ENCODE measurements at regions not wholly inside any gene's neighbourhood (a gene's known extent, or its start where the extent isn't known, plus 50 kb on each side); places are given as distances from the start of the nearest gene placed in this dataset.

GRCh38 chr10:75294518-75294865 lies 58.7 kb upstream of the COMTD1 start:
- peaks cover under 1% of the 10 kb centered on the region for H3K36me3 Mint-ChIP-seq
- TF ChIP-seq CTCF (IDR thresholded peaks at IDR 0.05; ENCODE audit: unreplicated experiment): no peak
- peak overlapping the region; percentile 75 for H3K27ac Mint-ChIP-seq
- peaks cover 21% of the 10 kb centered on the region for H3K27me3 Mint-ChIP-seq (ENCODE audit: low read depth)
- peaks cover 13% of the 10 kb centered on the region for H3K4me1 Mint-ChIP-seq
- H3K4me3 Mint-ChIP-seq: peak overlapping the region; percentile 55
- peaks cover 9% of the 10 kb centered on the region for H3K9me3 Mint-ChIP-seq
- peak in 1 of 2 experiments; percentile 64 for DNase-seq (ENCODE audit: low spot score in 2 of 2, unreplicated experiment in 2 of 2)

GRCh38 chr10:75294031-75294437 lies 58.3 kb upstream of the COMTD1 start:
- DNase-seq (ENCODE audit: low spot score in 2 of 2, unreplicated experiment in 2 of 2): no peak
- Mint-ChIP-seq H3K9me3 (peaks cover 9% of the 10 kb centered on the region), H3K36me3 (no peaks in the 10 kb centered on the region), H3K4me3 (peak overlapping the region; percentile 55), H3K27ac (peak overlapping the region; percentile 75), H3K27me3 (ENCODE audit: low read depth) (peaks cover 21% of the 10 kb centered on the region), H3K4me1 (peaks cover 13% of the 10 kb centered on the region)
- no peak for TF ChIP-seq CTCF (IDR thresholded peaks at IDR 0.05; ENCODE audit: unreplicated experiment)

GRCh38 chr10:75293446-75293820 lies 57.7 kb upstream of the COMTD1 start:
- DNase-seq (ENCODE audit: low spot score in 2 of 2, unreplicated experiment in 2 of 2): no peak
- peaks cover 13% of the 10 kb centered on the region for H3K4me1 Mint-ChIP-seq
- peaks cover 23% of the 10 kb centered on the region for H3K27me3 Mint-ChIP-seq (ENCODE audit: low read depth)
- H3K4me3 Mint-ChIP-seq: peak overlapping the region; percentile 15
- no peak overlapping the region for H3K27ac Mint-ChIP-seq
- H3K36me3 Mint-ChIP-seq: no peaks in the 10 kb centered on the region
- no peak for TF ChIP-seq CTCF (IDR thresholded peaks at IDR 0.05; ENCODE audit: unreplicated experiment)
- H3K9me3 Mint-ChIP-seq: peaks cover 9% of the 10 kb centered on the region

GRCh38 chr10:75292794-75293445 lies 57.2 kb upstream of the COMTD1 start:
- no peak overlapping the region for H3K27ac Mint-ChIP-seq
- no peak for DNase-seq (ENCODE audit: low spot score in 2 of 2, unreplicated experiment in 2 of 2)
- no peaks in the 10 kb centered on the region for H3K36me3 Mint-ChIP-seq
- H3K4me1 Mint-ChIP-seq: peaks cover 13% of the 10 kb centered on the region
- no peak for TF ChIP-seq CTCF (IDR thresholded peaks at IDR 0.05; ENCODE audit: unreplicated experiment)
- H3K9me3 Mint-ChIP-seq: peaks cover 10% of the 10 kb centered on the region
- no peak overlapping the region for H3K4me3 Mint-ChIP-seq
- peaks cover 23% of the 10 kb centered on the region for H3K27me3 Mint-ChIP-seq (ENCODE audit: low read depth)

GRCh38 chr10:75291805-75292204 lies 56.0 kb upstream of the COMTD1 start:
- peaks cover 33% of the 10 kb centered on the region for H3K27me3 Mint-ChIP-seq (ENCODE audit: low read depth)
- peaks cover 15% of the 10 kb centered on the region for H3K9me3 Mint-ChIP-seq
- no peak overlapping the region for H3K4me3 Mint-ChIP-seq
- no peak for TF ChIP-seq CTCF (IDR thresholded peaks at IDR 0.05; ENCODE audit: unreplicated experiment)
- H3K27ac Mint-ChIP-seq: no peak overlapping the region
- no peaks in the 10 kb centered on the region for H3K36me3 Mint-ChIP-seq
- H3K4me1 Mint-ChIP-seq: peaks cover 13% of the 10 kb centered on the region
- no peak for DNase-seq (ENCODE audit: low spot score in 2 of 2, unreplicated experiment in 2 of 2)

Measured in mesothelial cell of epicardium (in vitro differentiated cells).